ENCODE measurements at regions not wholly inside any gene's neighbourhood (a gene's known extent, or its start where the extent isn't known, plus 50 kb on each side); places are given as distances from the start of the nearest gene placed in this dataset.

GRCh38 chr5:63483338-63483737, 478.9 kb downstream of the HTR1A start:
- TF ChIP-seq, protein P1, sequence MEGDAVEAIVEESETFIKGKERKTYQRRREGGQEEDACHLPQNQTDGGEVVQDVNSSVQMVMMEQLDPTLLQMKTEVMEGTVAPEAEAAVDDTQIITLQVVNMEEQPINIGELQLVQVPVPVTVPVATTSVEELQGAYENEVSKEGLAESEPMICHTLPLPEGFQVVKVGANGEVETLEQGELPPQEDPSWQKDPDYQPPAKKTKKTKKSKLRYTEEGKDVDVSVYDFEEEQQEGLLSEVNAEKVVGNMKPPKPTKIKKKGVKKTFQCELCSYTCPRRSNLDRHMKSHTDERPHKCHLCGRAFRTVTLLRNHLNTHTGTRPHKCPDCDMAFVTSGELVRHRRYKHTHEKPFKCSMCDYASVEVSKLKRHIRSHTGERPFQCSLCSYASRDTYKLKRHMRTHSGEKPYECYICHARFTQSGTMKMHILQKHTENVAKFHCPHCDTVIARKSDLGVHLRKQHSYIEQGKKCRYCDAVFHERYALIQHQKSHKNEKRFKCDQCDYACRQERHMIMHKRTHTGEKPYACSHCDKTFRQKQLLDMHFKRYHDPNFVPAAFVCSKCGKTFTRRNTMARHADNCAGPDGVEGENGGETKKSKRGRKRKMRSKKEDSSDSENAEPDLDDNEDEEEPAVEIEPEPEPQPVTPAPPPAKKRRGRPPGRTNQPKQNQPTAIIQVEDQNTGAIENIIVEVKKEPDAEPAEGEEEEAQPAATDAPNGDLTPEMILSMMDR (IDR thresholded peaks at IDR 0.05; ENCODE audit: low read depth, low read length) = no peak
- H3K4me3 ChIP-seq (ENCODE audit: low read depth, low read length) = no peak overlapping the region

- H3K4me3 ChIP-seq (ENCODE audit: low read depth, low read length) = no peak overlapping the region
- TF ChIP-seq, protein P1 (IDR thresholded peaks at IDR 0.05; ENCODE audit: low read depth, low read length) = no peak
Measured at GRCh38 chr5:63473335-63473967, 488.8 kb downstream of the HTR1A start.

GRCh38 chr5:63456279-63456678, 506.0 kb downstream of the HTR1A start:
- TF ChIP-seq, protein P1 (IDR thresholded peaks at IDR 0.05; ENCODE audit: low read depth, low read length) = no peak
- no peak overlapping the region for H3K4me3 ChIP-seq (ENCODE audit: low read depth, low read length)

DNA sequence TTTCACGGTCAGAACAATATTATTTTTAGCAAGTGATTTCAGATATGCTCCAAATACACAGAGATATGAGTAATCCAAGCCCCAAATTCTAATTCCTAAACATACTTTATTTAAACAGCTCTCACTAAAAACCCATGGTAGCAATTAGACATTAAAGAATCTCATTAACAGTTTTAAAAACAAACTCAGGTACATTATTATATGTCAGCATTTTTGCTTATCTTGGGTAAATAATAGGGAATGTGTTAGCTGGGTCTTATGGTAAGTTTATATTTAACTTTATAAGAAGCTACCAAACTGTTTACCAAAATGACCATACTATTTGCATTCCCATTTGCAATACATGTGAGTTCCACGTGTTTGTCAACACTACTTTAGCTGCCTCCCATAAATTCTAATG, 511.1 kb downstream of the HTR1A start:
- H3K4me3 ChIP-seq (ENCODE audit: low read depth, low read length) = no peak overlapping the region
- TF ChIP-seq, protein P1 (IDR thresholded peaks at IDR 0.05; ENCODE audit: low read depth, low read length) = no peak

DNA sequence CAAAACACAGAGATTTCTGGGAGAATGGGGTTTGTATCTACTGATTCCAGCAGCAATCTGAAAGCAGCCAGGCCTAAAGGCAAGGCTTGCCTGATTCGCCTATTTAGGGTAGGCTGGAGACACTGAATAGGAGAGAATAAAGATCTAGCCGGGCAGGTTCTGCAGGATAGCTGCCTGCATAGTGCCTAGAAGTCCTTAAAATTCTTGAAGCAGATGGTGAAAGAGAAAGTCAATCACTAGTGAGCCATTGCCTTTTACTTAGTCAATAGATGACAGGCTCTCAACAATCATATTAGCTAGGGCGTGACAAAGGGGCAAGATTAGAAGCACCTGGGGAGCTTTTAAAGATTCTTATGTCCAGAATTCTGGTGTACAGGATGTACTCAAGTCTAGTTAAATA, 522.7 kb downstream of the HTR1A start:
- TF ChIP-seq, protein P1 (IDR thresholded peaks at IDR 0.05; ENCODE audit: low read depth, low read length) = no peak
- H3K4me3 ChIP-seq (ENCODE audit: low read depth, low read length) = no peak overlapping the region

- TF ChIP-seq, protein P1 (IDR thresholded peaks at IDR 0.05; ENCODE audit: low read depth, low read length) = no peak
Measured at GRCh38 chr5:63409737-63410136, 552.5 kb downstream of the HTR1A start.

DNA sequence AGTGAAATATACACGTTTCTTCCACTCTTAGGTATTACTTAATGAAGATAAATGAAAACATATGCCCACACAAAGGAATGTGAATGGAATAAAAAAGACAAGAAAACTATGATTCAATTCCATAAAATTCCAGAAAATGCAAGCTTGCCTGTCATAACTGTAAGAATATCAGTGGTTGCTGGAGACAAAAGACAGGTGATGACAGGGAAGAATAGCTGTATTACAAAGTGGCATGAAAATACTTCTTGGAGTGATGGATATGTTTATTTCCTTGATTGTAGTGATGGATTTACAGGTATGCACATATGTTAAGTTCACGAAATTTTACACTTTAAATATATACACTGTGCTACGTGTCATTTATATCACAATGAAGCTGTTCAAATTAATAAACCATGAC, 553.3 kb downstream of the HTR1A start:
- no peak overlapping the region for H3K4me3 ChIP-seq (ENCODE audit: low read depth, low read length)
- TF ChIP-seq, protein P1 (IDR thresholded peaks at IDR 0.05; ENCODE audit: low read depth, low read length) = no peak

More at GRCh38 chr5:63409737-63410136, 552.5 kb downstream of the HTR1A start:
- H3K4me3 ChIP-seq (ENCODE audit: low read depth, low read length) = no peak overlapping the region
